Astrocyte (in vitro differentiated cells and primary cell): ENCODE measurements at regions not wholly inside any gene's neighbourhood (a gene's known extent, or its start where the extent isn't known, plus 50 kb on each side); places are given as distances from the start of the nearest gene placed in this dataset.

Experiments used
- EZH2 ChIP-seq: IDR thresholded peaks from 2 replicates; pipeline ENCODE4 v1.6.1; 2012; ENCODE audit warnings: mild to moderate bottlenecking, low read length, inconsistent platforms; ENCODE audit not compliant: insufficient read depth
- TF ChIP-seq, protein P1 (sequence below): IDR thresholded peaks from 2 replicates; pipeline ENCODE4 v1.5.1; 2011; ENCODE audit warnings: low read depth, mild to moderate bottlenecking, inconsistent platforms, low read length, moderate library complexity; ENCODE audit not compliant: insufficient read depth

DNA sequence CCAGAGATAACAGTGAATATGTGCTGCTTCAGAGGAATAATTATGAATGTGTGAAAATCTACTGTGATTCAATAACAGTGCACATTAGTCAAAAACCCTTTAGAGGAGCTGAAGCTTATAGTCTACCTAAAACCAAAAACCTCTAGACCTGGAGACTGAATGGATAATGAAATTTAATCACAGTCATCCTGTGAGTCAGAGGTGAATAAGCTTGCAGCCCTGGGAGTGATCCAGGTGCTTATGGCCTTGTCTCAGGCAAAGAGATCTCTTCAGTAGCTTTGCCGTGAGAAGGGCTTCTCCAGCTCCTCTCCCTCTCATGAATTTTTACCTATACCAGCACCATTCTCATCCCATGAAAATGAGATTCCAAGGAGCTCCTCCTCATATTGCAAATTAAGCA is 81.3 kb upstream of the RGS4 start:
- TF ChIP-seq, protein P1, sequence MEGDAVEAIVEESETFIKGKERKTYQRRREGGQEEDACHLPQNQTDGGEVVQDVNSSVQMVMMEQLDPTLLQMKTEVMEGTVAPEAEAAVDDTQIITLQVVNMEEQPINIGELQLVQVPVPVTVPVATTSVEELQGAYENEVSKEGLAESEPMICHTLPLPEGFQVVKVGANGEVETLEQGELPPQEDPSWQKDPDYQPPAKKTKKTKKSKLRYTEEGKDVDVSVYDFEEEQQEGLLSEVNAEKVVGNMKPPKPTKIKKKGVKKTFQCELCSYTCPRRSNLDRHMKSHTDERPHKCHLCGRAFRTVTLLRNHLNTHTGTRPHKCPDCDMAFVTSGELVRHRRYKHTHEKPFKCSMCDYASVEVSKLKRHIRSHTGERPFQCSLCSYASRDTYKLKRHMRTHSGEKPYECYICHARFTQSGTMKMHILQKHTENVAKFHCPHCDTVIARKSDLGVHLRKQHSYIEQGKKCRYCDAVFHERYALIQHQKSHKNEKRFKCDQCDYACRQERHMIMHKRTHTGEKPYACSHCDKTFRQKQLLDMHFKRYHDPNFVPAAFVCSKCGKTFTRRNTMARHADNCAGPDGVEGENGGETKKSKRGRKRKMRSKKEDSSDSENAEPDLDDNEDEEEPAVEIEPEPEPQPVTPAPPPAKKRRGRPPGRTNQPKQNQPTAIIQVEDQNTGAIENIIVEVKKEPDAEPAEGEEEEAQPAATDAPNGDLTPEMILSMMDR = no peak
- no peak for TF ChIP-seq EZH2
